ENCODE measurements at regions not wholly inside any gene's neighbourhood (a gene's known extent, or its start where the extent isn't known, plus 50 kb on each side); places are given as distances from the start of the nearest gene placed in this dataset.
"Not testable (repeated sequence)": the region's sequence is repeated elsewhere in the genome, so short reads cannot be mapped to it uniquely, and the experiment has no call there.

DNA sequence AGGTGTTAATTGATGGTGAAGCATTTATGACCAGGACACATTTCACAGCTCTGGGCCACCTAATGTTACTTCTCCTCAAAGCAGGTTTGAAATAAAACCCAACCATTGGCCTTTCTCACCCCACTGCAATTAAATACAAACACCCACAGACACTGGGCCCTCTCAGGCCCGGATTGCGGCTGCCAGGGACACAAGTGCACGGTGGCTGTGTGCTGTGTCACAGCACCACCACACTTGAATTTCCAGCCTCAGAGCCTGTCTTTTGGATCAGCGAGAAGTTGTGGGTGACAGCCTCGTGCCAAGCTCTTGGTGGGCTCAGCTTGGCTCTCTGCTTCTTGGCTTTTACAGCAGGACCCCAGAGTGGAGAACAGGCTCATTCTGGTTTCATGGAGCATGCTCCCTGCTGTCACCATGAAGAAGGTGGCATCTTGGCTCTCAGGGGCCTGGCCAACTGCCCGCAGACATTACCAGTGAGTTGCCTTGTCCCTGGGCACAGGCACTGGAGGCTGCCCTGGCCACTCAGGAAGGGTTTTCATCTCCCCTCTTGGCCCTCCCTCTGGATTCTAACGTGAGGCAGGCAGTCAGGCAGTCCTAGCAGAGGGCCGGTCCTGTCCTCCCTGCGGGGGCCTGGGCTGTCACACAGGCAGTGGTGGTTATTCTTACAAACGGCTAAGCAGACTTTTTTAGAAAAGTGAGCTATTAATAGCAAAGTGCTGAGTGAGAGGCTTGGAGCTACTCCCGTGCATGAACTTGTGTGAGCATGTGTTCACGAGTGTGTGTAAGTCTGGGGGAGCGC, 234.5 kb downstream of the BCL2L11 start:
- not testable (repeated sequence) for TF ChIP-seq CTCF (IDR thresholded peaks at IDR 0.05; ENCODE audit: extremely low read depth in 1 of 2, insufficient read depth in 1 of 2, low read depth in 1 of 2, low read length in 2 of 2); POLR2AphosphoS5 (IDR thresholded peaks at IDR 0.05; ENCODE audit: insufficient read depth, low read depth, low read length); JUN (IDR thresholded peaks at IDR 0.05; ENCODE audit: borderline replicate concordance, insufficient read depth, insufficient read length, low read depth); MAX (IDR thresholded peaks at IDR 0.05; ENCODE audit: insufficient read depth, insufficient read length); POLR2A (IDR thresholded peaks at IDR 0.05; ENCODE audit: low read depth, low read length); EZH2 (IDR thresholded peaks at IDR 0.05; ENCODE audit: borderline replicate concordance, low read depth, low read length, severe bottlenecking)
